VCaP (cell line): ENCODE measurements at regions not wholly inside any gene's neighbourhood (a gene's known extent, or its start where the extent isn't known, plus 50 kb on each side); places are given as distances from the start of the nearest gene placed in this dataset.

Experiments
- H3K27ac ChIP-seq: fragments of 450-650 bp; 2 replicates; pipeline ENCODE4 v1.5.1; 2017
- CTCF ChIP-seq: fragments of 450-650 bp; conservative IDR thresholded peaks from 2 replicates; pipeline ENCODE4 v1.5.1; 2017; ENCODE audit warnings: mild to moderate bottlenecking, moderate library complexity

- no peak for TF ChIP-seq CTCF
- no peak overlapping the region for H3K27ac ChIP-seq
These were observed 79.4 kb downstream of the HYCC1 start for GRCh38 chr7:22934473-22935065.

GRCh38 chr7:22934023-22934422, 79.9 kb downstream of the HYCC1 start:
- no peak for TF ChIP-seq CTCF
- H3K27ac ChIP-seq, result no peak overlapping the region

DNA sequence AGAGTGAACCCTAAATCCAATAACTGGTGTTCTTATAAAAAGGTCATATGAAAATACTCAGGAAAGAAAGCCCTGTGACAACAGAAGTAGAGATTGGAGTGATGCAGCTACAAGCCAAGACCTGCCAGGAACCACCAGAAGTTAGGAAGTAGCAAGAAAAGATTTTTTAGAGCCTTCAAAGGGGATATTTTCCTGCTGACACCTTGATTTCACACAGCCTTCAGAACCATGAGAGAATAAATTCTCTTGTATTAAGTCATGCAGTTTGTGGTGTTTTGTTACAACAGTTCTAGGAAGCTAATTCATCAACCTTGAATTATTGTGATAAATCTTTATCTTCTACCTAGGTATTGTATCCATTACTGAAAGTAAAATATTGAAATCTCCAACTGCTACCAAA, 81.0 kb downstream of the HYCC1 start:
- TF ChIP-seq CTCF, result no peak
- no peak overlapping the region for H3K27ac ChIP-seq

GRCh38 chr7:22931011-22931410, 82.9 kb downstream of the HYCC1 start:
- H3K27ac ChIP-seq, result no peak overlapping the region
- no peak for TF ChIP-seq CTCF

DNA sequence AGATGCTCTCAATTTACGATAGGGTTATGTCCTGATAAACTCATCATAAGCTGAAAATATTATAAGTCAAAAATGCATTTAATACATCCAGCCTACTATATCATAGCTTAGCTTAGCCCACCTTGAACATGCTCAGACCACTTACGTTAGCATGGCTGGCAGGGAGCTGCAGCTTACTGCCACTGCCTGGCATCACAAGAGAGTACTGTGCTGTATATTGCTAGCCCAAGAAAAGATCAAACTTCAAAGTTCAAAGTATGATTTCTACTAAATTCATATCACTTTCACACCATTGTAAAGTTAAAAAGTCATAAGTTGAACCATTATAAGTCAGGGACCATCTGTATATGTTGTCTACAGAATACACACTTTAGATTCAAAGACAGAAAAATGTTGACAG, 91.6 kb downstream of the HYCC1 start:
- no peak overlapping the region for H3K27ac ChIP-seq
- TF ChIP-seq CTCF, result no peak

DNA sequence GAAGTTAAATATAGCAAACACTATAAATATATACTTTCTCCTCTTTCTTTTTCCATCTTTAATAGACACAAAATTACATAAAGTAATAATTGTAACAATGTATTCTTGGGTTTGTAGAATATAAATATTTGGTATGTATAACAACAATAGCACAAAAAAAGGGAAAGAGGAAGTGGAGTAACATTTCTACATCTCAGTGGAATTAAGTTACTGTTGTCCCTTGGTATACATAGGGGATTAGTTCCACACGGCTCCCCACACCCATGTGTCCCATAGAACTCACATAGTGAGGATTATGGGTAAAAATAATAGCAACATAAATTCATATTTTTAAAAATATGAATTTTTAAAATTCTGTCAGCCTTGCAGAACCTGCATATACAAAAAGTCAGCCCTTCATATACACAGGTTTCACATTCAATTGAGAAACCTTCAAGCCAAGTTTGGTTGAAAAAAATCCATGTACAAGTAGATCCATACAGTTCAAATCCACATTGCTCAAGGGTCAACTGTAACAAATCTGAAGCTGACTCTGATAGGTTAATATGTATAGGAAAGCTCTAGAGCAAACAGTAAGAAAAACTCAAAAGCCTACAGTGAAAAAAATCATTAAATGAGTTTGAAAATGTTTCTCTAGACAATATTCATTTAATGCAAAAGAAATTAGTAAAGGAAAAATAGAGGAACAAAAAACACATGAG, 92.4 kb downstream of the HYCC1 start:
- no peak for TF ChIP-seq CTCF
- no peak overlapping the region for H3K27ac ChIP-seq

GRCh38 chr7:22920672-22921071, 93.3 kb downstream of the HYCC1 start:
- no peak overlapping the region for H3K27ac ChIP-seq
- TF ChIP-seq CTCF, result no peak
